NAMALWA (cell line): ENCODE measurements at regions not wholly inside any gene's neighbourhood (a gene's known extent, or its start where the extent isn't known, plus 50 kb on each side); places are given as distances from the start of the nearest gene placed in this dataset.
"Not testable (repeated sequence)": the region's sequence is repeated elsewhere in the genome, so short reads cannot be mapped to it uniquely, and the experiment has no call there.

Experiments
- DNase-seq: peaks from one replicate; pipeline ENCODE4 v3.0.0-alpha.2; 2015; ENCODE audit warnings: low spot score

GRCh38 chr2:144969564-144969963 lies 449.6 kb upstream of the ZEB2 start:
- DNase-seq = not testable (repeated sequence)

GRCh38 chr2:144967961-144968360 lies 448.0 kb upstream of the ZEB2 start:
- no peak for DNase-seq

- DNase-seq = no peak
Measured at GRCh38 chr2:144965172-144965571, 445.3 kb upstream of the ZEB2 start.

GRCh38 chr2:144963031-144963430 lies 443.1 kb upstream of the ZEB2 start:
- DNase-seq = no peak

- no peak for DNase-seq
Measured at GRCh38 chr2:144959416-144959815, 439.5 kb upstream of the ZEB2 start.

- DNase-seq = no peak
Measured at GRCh38 chr2:144950899-144951560, 431.1 kb upstream of the ZEB2 start.

- DNase-seq = no peak
Measured at GRCh38 chr2:144948205-144948855, 428.4 kb upstream of the ZEB2 start.

- DNase-seq = no peak
Measured at GRCh38 chr2:144947709-144948037, 427.8 kb upstream of the ZEB2 start.

- no peak for DNase-seq
Measured at GRCh38 chr2:144946263-144946662, 426.3 kb upstream of the ZEB2 start.

- DNase-seq = no peak
Measured at GRCh38 chr2:144944546-144945220, 424.8 kb upstream of the ZEB2 start.

- no peak for DNase-seq
Measured at GRCh38 chr2:144943986-144944385, 424.1 kb upstream of the ZEB2 start.

GRCh38 chr2:144943293-144943941 lies 423.5 kb upstream of the ZEB2 start:
- no peak for DNase-seq

GRCh38 chr2:144942516-144943256 lies 422.8 kb upstream of the ZEB2 start:
- no peak for DNase-seq

GRCh38 chr2:144941743-144942488 lies 422.0 kb upstream of the ZEB2 start:
- DNase-seq = no peak

- DNase-seq = no peak
Measured at GRCh38 chr2:144939590-144939989, 419.7 kb upstream of the ZEB2 start.

- no peak for DNase-seq
Measured at GRCh38 chr2:144937910-144938709, 418.2 kb upstream of the ZEB2 start.

GRCh38 chr2:144937066-144937465 lies 417.1 kb upstream of the ZEB2 start:
- no peak for DNase-seq

GRCh38 chr2:144936442-144936841 lies 416.5 kb upstream of the ZEB2 start:
- DNase-seq = no peak

- no peak for DNase-seq
Measured at GRCh38 chr2:144935736-144936135, 415.8 kb upstream of the ZEB2 start.

- no peak for DNase-seq
Measured at GRCh38 chr2:144935191-144935590, 415.3 kb upstream of the ZEB2 start.

GRCh38 chr2:144931960-144932359 lies 412.0 kb upstream of the ZEB2 start:
- DNase-seq = no peak
